H1 (cell line): ENCODE measurements at regions not wholly inside any gene's neighbourhood (a gene's known extent, or its start where the extent isn't known, plus 50 kb on each side); places are given as distances from the start of the nearest gene placed in this dataset.
A peak's percentile ranks its signal among the peaks of the same experiment; 100 is the strongest.

Experiments
- CTCF ChIA-PET: fragments of 300-600 bp; sonication (Branson Sonifier 250); formaldehyde crosslinking; loops from one replicate; lab custom pipeline; 2021; ENCODE audit not compliant: partially characterized antibody; lab: Charles Lee
- POLR2A ChIA-PET: fragments of 300-600 bp; sonication (Branson Sonifier 250); formaldehyde crosslinking; loops from one replicate; lab custom pipeline; 2021; ENCODE audit warnings: inconsistent platforms; ENCODE audit not compliant: partially characterized antibody; lab: Charles Lee
- DNase-seq, 2 experiments: peaks; one replicate each; pipeline versions ENCODE4 v3.0.0 to v3.0.0-alpha.2; 2010 to 2022; ENCODE audit warnings: low spot score in 2 of 2, low read depth in 1 of 2, mixed read lengths in 1 of 2
- FAIRE-seq: peaks from 2 replicates; lab custom pipeline; 2011; peaks lifted over from hg19 to GRCh38; lab: Jason Lieb, UNC
- H2AFZ ChIP-seq: 2 replicates; pipeline ENCODE4 v1.8.1; 2012; ENCODE audit warnings: low read length, inconsistent platforms
- H2AK5ac ChIP-seq: 2 replicates; pipeline ENCODE4 v1.6.1; 2013; ENCODE audit warnings: low read depth, low read length
- H2BK120ac ChIP-seq: replicated peaks from 2 replicates; pipeline ENCODE3; 2013; ENCODE audit warnings: low read depth, low read length, inconsistent platforms
- H2BK12ac ChIP-seq: 2 replicates; pipeline ENCODE4 v1.6.1; 2013; ENCODE audit warnings: low read depth, low read length
- H2BK15ac ChIP-seq: 2 replicates; pipeline ENCODE4 v1.6.1; 2013; ENCODE audit warnings: low read length
- H2BK20ac ChIP-seq: 2 replicates; pipeline ENCODE4 v1.6.1; 2013; ENCODE audit warnings: low read length
- H2BK5ac ChIP-seq: 2 replicates; pipeline ENCODE4 v1.6.1; 2013; ENCODE audit warnings: low read depth, low read length
- H3K14ac ChIP-seq: 2 replicates; pipeline ENCODE4 v1.6.1; 2013; ENCODE audit warnings: inconsistent platforms; ENCODE audit not compliant: insufficient read length
- H3K18ac ChIP-seq: 2 replicates; pipeline ENCODE4 v1.6.1; 2013; ENCODE audit warnings: low read length; ENCODE audit errors: extremely low read depth
- H3K23ac ChIP-seq: 2 replicates; pipeline ENCODE4 v1.6.1; 2013; ENCODE audit warnings: inconsistent platforms; ENCODE audit not compliant: insufficient read length
- H3K23me2 ChIP-seq: 2 replicates; pipeline ENCODE4 v1.6.1; 2013; ENCODE audit warnings: low read depth, low read length
- H3K27ac ChIP-seq: 2 replicates; pipeline ENCODE4 v1.6.1; 2011; ENCODE audit warnings: low read depth, low read length, inconsistent platforms
- H3K27me3 ChIP-seq, 4 experiments: replicated peaks in 1 of 4; 1 replicate in 1 of 4; 2 replicates in 3 of 4; pipeline versions ENCODE4 v1.6.1 to v1.8.1; 2011 to 2013; ENCODE audit warnings: low read length in 3 of 4, mild to moderate bottlenecking in 3 of 4, inconsistent platforms in 2 of 4, mixed read lengths in 2 of 4, moderate library complexity in 1 of 4; ENCODE audit not compliant: control insufficient read depth in 3 of 4, insufficient read depth in 3 of 4; ENCODE audit errors: extremely low read depth in 1 of 4
- H3K36me3 ChIP-seq, 4 experiments: 2 replicates each; pipeline versions ENCODE4 v1.6.1 to v1.8.1; 2011 to 2013; ENCODE audit warnings: mild to moderate bottlenecking in 4 of 4, low read length in 3 of 4, moderate library complexity in 2 of 4, control low read depth in 1 of 4, inconsistent platforms in 1 of 4; ENCODE audit not compliant: insufficient read depth in 4 of 4, control insufficient read depth in 2 of 4
- H3K4ac ChIP-seq: replicated peaks from 2 replicates; pipeline ENCODE3; 2013; ENCODE audit warnings: low read length, low read depth, mixed read lengths, inconsistent platforms; ENCODE audit not compliant: insufficient read length
- H3K4me1 ChIP-seq, 4 experiments: replicated peaks in 1 of 4; 1 replicate in 1 of 4; 2 replicates in 3 of 4; pipeline versions ENCODE4 v1.6.1 to v1.8.1; 2011 to 2013; ENCODE audit warnings: low read length in 3 of 4, inconsistent platforms in 2 of 4, mixed read lengths in 1 of 4; ENCODE audit not compliant: insufficient read depth in 4 of 4, control insufficient read depth in 3 of 4
- H3K4me2 ChIP-seq, 2 experiments: 2 replicates each; pipeline versions ENCODE4 v1.6.1 to v1.8.1; 2011 to 2013; ENCODE audit warnings: low read depth in 2 of 2, low read length in 2 of 2, control low read depth in 1 of 2, inconsistent platforms in 1 of 2, mild to moderate bottlenecking in 1 of 2; ENCODE audit not compliant: insufficient read depth in 1 of 2
- H3K4me3 ChIP-seq, 4 experiments: fragments of 200-600, 300-600 bp in 1 of 4; sonication (generic), shearing (Covaris generic), sonication (Bioruptor Twin) in 1 of 4; 2 replicates each; pipeline versions ENCODE4 v1.5.1 to v1.8.1; 2011 to 2016; ENCODE audit warnings: low read length in 4 of 4, low read depth in 3 of 4, control low read depth in 2 of 4, inconsistent platforms in 2 of 4, mild to moderate bottlenecking in 2 of 4, mixed read lengths in 1 of 4, moderate library complexity in 1 of 4; ENCODE audit not compliant: insufficient read depth in 2 of 4; ENCODE audit errors: extremely low read depth in 1 of 4
- H3K56ac ChIP-seq: replicated peaks from 2 replicates; pipeline ENCODE3; 2013; ENCODE audit warnings: low read depth, mild to moderate bottlenecking, mixed read lengths, low read length, inconsistent platforms; ENCODE audit not compliant: insufficient read length
- H3K79me1 ChIP-seq: 2 replicates; pipeline ENCODE4 v1.6.1; 2013; ENCODE audit warnings: low read depth, low read length, control low read depth
- H3K79me2 ChIP-seq, 2 experiments: 2 replicates each; pipeline versions ENCODE4 v1.6.1 to v1.8.1; 2012 to 2013; ENCODE audit warnings: low read length in 2 of 2, mild to moderate bottlenecking in 2 of 2, inconsistent platforms in 1 of 2; ENCODE audit not compliant: insufficient read depth in 2 of 2, control insufficient read depth in 1 of 2
- H3K9ac ChIP-seq, 4 experiments: replicated peaks in 1 of 4; 1 replicate in 1 of 4; 2 replicates in 3 of 4; pipeline versions ENCODE4 v1.6.1 to v1.8.1; 2011 to 2013; ENCODE audit warnings: low read depth in 3 of 4, low read length in 3 of 4, control low read depth in 2 of 4, mild to moderate bottlenecking in 2 of 4, moderate library complexity in 2 of 4, inconsistent platforms in 1 of 4; ENCODE audit errors: extremely low read depth in 1 of 4
- H3K9me3 ChIP-seq, 2 experiments: 2 replicates each; pipeline versions ENCODE4 v1.6.1 to v1.8.1; 2012 to 2013; ENCODE audit warnings: mild to moderate bottlenecking in 2 of 2, moderate library complexity in 2 of 2, control low read depth in 1 of 2, inconsistent platforms in 1 of 2, low read depth in 1 of 2, low read length in 1 of 2, mixed read lengths in 1 of 2; ENCODE audit not compliant: insufficient read depth in 2 of 2
- H4K20me1 ChIP-seq, 2 experiments: replicated peaks in 1 of 2; 2 replicates each; pipeline versions ENCODE3 to v1.8.1; 2011 to 2013; ENCODE audit warnings: inconsistent platforms in 2 of 2, low read length in 2 of 2, mild to moderate bottlenecking in 1 of 2; ENCODE audit not compliant: insufficient read depth in 2 of 2, control insufficient read depth in 1 of 2
- H4K5ac ChIP-seq: 2 replicates; pipeline ENCODE4 v1.6.1; 2013; ENCODE audit warnings: low read length, low read depth, mixed read lengths, inconsistent platforms; ENCODE audit not compliant: insufficient read length
- H4K8ac ChIP-seq: 2 replicates; pipeline ENCODE4 v1.8.0; 2013; ENCODE audit warnings: mild to moderate bottlenecking, moderate library complexity, low read length, inconsistent platforms; ENCODE audit not compliant: insufficient read depth; ENCODE audit errors: extremely low read depth
- H4K91ac ChIP-seq: replicated peaks from 2 replicates; pipeline ENCODE3; 2013; ENCODE audit warnings: low read length, mixed read lengths, inconsistent platforms; ENCODE audit not compliant: insufficient read length
- E2F6 ChIP-seq: IDR thresholded peaks from 2 replicates; pipeline ENCODE4 v1.6.1; 2012; ENCODE audit warnings: inconsistent platforms
- YY1 ChIP-seq: IDR thresholded peaks from 2 replicates; pipeline ENCODE4 v1.6.1; 2011; ENCODE audit warnings: low read depth, mild to moderate bottlenecking, low read length
- WGBS, 2 experiments: shearing (Covaris generic) in 1 of 2; methylation state at CpG; one replicate each; pipeline versions ENCODE4 v1.1.6 to v1.1.7; 2013 to 2015; ENCODE audit warnings: low lambda C conversion rate in 2 of 2, mixed read lengths in 2 of 2, inconsistent platforms in 1 of 2, low coverage in 1 of 2, missing lambda C conversion rate in 1 of 2; ENCODE audit not compliant: insufficient replicate concordance in 2 of 2, insufficient coverage in 1 of 2, insufficient read length in 1 of 2; ENCODE audit errors: extremely low coverage in 1 of 2, missing lambda C conversion rate in 1 of 2; 5-methylcytosine and 5-hydroxymethylcytosine counted together

- ChIA-PET CTCF (no interaction called here), POLR2A (no interaction called here)
- no peak overlapping the region for H4K91ac ChIP-seq
- H3K27ac ChIP-seq, result no peak overlapping the region
- no peak overlapping the region for H3K4ac ChIP-seq
- no peak overlapping the region for H2BK5ac ChIP-seq
- no peaks in the 10 kb centered on the region for H4K20me1 ChIP-seq
- no peaks in the 10 kb centered on the region for H3K79me2 ChIP-seq
- peaks cover 0 to 2% (median 0%) of the 10 kb centered on the region in 4 experiments; a peak in 2 of 7 replicates for H3K27me3 ChIP-seq
- no peak overlapping the region for H2BK12ac ChIP-seq
- no peak overlapping the region for H2BK20ac ChIP-seq
- no peak overlapping the region for H2BK15ac ChIP-seq
- H4K5ac ChIP-seq, result no peak overlapping the region
- no peaks in the 10 kb centered on the region for H3K79me1 ChIP-seq
- H2AFZ ChIP-seq, result no peak overlapping the region
- no peak overlapping the region for H2BK120ac ChIP-seq
- no peaks in the 10 kb centered on the region for H3K36me3 ChIP-seq
- FAIRE-seq (no peak), DNase-seq (no peak)
- H3K9ac ChIP-seq, result no peak overlapping the region
- no peak overlapping the region for H3K23ac ChIP-seq
- no peak overlapping the region for H3K56ac ChIP-seq
- no peak overlapping the region for H3K4me3 ChIP-seq
- no peak overlapping the region for H3K14ac ChIP-seq
- no peaks in the 10 kb centered on the region; a peak in 1 of 4 replicates for H3K9me3 ChIP-seq
- H3K23me2 ChIP-seq, result no peaks in the 10 kb centered on the region; the same call in 1 of the 2 replicates
- no peak overlapping the region for H2AK5ac ChIP-seq
- TF ChIP-seq E2F6 (0 out of 2 replicates have a peak, but pooled peaks have one; percentile 30), YY1 (no peak)
- no peak overlapping the region for H3K18ac ChIP-seq
- 89% methylated on average over 24 of the region's 24 CpGs; no CpG with 5 or more reads in 1 of the 2 experiments for WGBS, 2 experiments
- no peaks in the 10 kb centered on the region; a peak in 2 of 7 replicates for H3K4me1 ChIP-seq
- H3K4me2 ChIP-seq, result no peak overlapping the region
- H4K8ac ChIP-seq, result no peak overlapping the region
These were observed 259.8 kb upstream of the HDAC4 start for GRCh38 chr2:239660390-239661230.
